SK-N-SH (cell line): ENCODE measurements at regions not wholly inside any gene's neighbourhood (a gene's known extent, or its start where the extent isn't known, plus 50 kb on each side); places are given as distances from the start of the nearest gene placed in this dataset.

Experiments used
- NRF1 ChIP-seq: IDR thresholded peaks from 2 replicates; pipeline ENCODE4 v1.6.1; 2012; ENCODE audit warnings: low read depth, mild to moderate bottlenecking, low read length
- RAD21 ChIP-seq: IDR thresholded peaks from 2 replicates; pipeline ENCODE4 v1.6.1; 2012; ENCODE audit warnings: mild to moderate bottlenecking, low read length
- TCF12 ChIP-seq: IDR thresholded peaks from 2 replicates; pipeline ENCODE4 v1.4.0; 2012
- TF ChIP-seq, protein P1 (sequence below): fragments of 200-600 bp; sonication (generic); IDR thresholded peaks from 2 replicates; pipeline ENCODE4 v1.6.1; 2017; ENCODE audit warnings: antibody characterized with exemption, mild to moderate bottlenecking, moderate library complexity
- TF ChIP-seq, protein P2 (sequence below): IDR thresholded peaks from 2 replicates; pipeline ENCODE4; 2012

DNA sequence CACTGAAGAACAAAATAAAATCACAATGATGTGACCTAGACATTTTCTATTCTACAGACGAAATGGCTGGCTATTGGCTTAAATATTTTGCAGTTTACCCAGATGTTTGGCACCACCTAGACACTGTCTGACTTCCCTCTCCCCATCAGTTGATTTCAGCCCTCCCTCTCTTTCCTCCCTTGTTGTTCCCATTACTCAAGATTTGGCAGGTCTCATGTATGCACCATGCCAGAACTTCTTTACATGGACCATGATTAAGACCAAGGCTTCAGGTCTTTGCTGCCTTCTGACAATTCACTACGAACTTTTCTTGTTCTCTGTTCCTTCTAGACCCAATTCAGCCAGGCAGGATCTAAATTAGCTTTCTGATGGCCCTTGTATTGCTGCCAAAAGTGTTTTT, 66.6 kb upstream of the GDNF start:
- TF ChIP-seq, protein P1, sequence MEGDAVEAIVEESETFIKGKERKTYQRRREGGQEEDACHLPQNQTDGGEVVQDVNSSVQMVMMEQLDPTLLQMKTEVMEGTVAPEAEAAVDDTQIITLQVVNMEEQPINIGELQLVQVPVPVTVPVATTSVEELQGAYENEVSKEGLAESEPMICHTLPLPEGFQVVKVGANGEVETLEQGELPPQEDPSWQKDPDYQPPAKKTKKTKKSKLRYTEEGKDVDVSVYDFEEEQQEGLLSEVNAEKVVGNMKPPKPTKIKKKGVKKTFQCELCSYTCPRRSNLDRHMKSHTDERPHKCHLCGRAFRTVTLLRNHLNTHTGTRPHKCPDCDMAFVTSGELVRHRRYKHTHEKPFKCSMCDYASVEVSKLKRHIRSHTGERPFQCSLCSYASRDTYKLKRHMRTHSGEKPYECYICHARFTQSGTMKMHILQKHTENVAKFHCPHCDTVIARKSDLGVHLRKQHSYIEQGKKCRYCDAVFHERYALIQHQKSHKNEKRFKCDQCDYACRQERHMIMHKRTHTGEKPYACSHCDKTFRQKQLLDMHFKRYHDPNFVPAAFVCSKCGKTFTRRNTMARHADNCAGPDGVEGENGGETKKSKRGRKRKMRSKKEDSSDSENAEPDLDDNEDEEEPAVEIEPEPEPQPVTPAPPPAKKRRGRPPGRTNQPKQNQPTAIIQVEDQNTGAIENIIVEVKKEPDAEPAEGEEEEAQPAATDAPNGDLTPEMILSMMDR, result no peak
- TF ChIP-seq NRF1 (no peak), TCF12 (no peak), RAD21 (no peak)
- TF ChIP-seq, protein P2, sequence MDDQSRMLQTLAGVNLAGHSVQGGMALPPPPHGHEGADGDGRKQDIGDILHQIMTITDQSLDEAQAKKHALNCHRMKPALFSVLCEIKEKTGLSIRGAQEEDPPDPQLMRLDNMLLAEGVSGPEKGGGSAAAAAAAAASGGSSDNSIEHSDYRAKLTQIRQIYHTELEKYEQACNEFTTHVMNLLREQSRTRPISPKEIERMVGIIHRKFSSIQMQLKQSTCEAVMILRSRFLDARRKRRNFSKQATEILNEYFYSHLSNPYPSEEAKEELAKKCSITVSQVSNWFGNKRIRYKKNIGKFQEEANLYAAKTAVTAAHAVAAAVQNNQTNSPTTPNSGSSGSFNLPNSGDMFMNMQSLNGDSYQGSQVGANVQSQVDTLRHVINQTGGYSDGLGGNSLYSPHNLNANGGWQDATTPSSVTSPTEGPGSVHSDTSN, result no peak
